GM18517 (cell line): ENCODE measurements at regions not wholly inside any gene's neighbourhood (a gene's known extent, or its start where the extent isn't known, plus 50 kb on each side); places are given as distances from the start of the nearest gene placed in this dataset.

Experiments
- ATAC-seq: cut with Tn5 transposase; IDR thresholded peaks from one replicate; pipeline ENCODE4 v1.9.1; 2021; ENCODE audit warnings: mild to moderate bottlenecking, moderate library complexity; ENCODE audit not compliant: unreplicated experiment

GRCh38 chr18:76686737-76687231, 135.6 kb upstream of the ZNF236 start:
- peak; percentile 55 for ATAC-seq

GRCh38 chr18:76685860-76686259, 136.5 kb upstream of the ZNF236 start:
- ATAC-seq = no peak

- no peak for ATAC-seq
Measured at GRCh38 chr18:76685402-76685801, 137.0 kb upstream of the ZNF236 start.

GRCh38 chr18:76684265-76684664, 138.1 kb upstream of the ZNF236 start:
- no peak for ATAC-seq

GRCh38 chr18:76679945-76680344, 142.4 kb upstream of the ZNF236 start:
- ATAC-seq = no peak

GRCh38 chr18:76679259-76679658, 143.1 kb upstream of the ZNF236 start:
- ATAC-seq = no peak

GRCh38 chr18:76678248-76678647, 144.1 kb upstream of the ZNF236 start:
- ATAC-seq = no peak

GRCh38 chr18:76674596-76674995, 147.8 kb upstream of the ZNF236 start:
- no peak for ATAC-seq

GRCh38 chr18:76673281-76674185, 148.8 kb upstream of the ZNF236 start:
- ATAC-seq = no peak

- ATAC-seq = no peak
Measured at GRCh38 chr18:76672627-76673026, 149.7 kb upstream of the ZNF236 start.

- no peak for ATAC-seq
Measured at GRCh38 chr18:76670564-76671288, 151.6 kb upstream of the ZNF236 start.

- ATAC-seq = no peak
Measured at GRCh38 chr18:76668546-76668945, 153.8 kb upstream of the ZNF236 start.

GRCh38 chr18:76668119-76668518, 154.2 kb upstream of the ZNF236 start:
- no peak for ATAC-seq

GRCh38 chr18:76667603-76668002, 154.8 kb upstream of the ZNF236 start:
- ATAC-seq = no peak

- ATAC-seq = no peak
Measured at GRCh38 chr18:76662626-76663025, 159.7 kb upstream of the ZNF236 start.

GRCh38 chr18:76660571-76661192, 161.7 kb upstream of the ZNF236 start:
- ATAC-seq = no peak

GRCh38 chr18:76658627-76659026, 163.6 kb upstream of the ZNF516 start:
- no peak for ATAC-seq

GRCh38 chr18:76657911-76658470, 162.9 kb upstream of the ZNF516 start:
- ATAC-seq = no peak

GRCh38 chr18:76656925-76657827, 162.1 kb upstream of the ZNF516 start:
- ATAC-seq = no peak

GRCh38 chr18:76654577-76654976, 159.5 kb upstream of the ZNF516 start:
- no peak for ATAC-seq
